Coronary artery (tissue), 2 donors: ENCODE measurements at regions not wholly inside any gene's neighbourhood (a gene's known extent, or its start where the extent isn't known, plus 50 kb on each side); places are given as distances from the start of the nearest gene placed in this dataset.
"Not testable (repeated sequence)": the region's sequence is repeated elsewhere in the genome, so short reads cannot be mapped to it uniquely, and the experiment has no call there.

ENCODE experiments used
- DNase-seq: peaks from one replicate; pipeline ENCODE4 v3.0.0-alpha.2; 2017; ENCODE audit warnings: low spot score
- H3K27ac ChIP-seq, 2 donors: fragments of 200-600 bp; sonication (generic); one replicate each; pipeline ENCODE4 v1.5.1; 2016 to 2019
- H3K4me3 ChIP-seq: fragments of 200-600 bp; sonication (generic); 2 replicates; pipeline ENCODE4 v1.5.1; 2016; ENCODE audit warnings: mild to moderate bottlenecking, moderate library complexity
- CTCF ChIP-seq: fragments of 200-600 bp; sonication (generic); IDR thresholded peaks from one replicate; pipeline ENCODE4 v1.5.1; 2019; ENCODE audit warnings: antibody characterized with exemption

DNA sequence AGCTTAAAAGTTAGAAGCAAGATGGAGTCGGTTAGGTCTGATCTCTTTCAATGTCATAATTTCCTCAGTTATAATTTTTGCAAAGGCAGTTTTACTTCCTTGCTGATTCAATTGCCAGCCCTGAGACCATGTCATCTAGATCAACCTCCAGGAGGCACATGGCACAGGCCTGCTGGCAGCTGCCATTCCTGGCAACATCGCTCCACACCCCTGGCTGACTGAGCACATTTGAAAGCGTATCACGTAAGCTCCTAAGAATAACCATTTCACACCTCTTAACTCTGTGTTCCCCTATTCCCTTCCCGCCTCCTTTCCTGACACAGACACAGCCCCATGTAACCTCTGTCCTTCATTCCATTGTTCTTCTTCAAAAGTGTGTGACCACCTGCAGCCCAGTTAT, 313.9 kb upstream of the CTNNB1 start:
- TF ChIP-seq CTCF, result no peak
- no peak for DNase-seq
- Histone ChIP-seq H3K4me3 (no peak overlapping the region), H3K27ac (no peak overlapping the region)

GRCh38 chr3:40886660-40887425, 312.5 kb upstream of the CTNNB1 start:
- DNase-seq, result no peak
- no peak overlapping the region for H3K4me3 ChIP-seq
- TF ChIP-seq CTCF, result no peak
- no peak overlapping the region for H3K27ac ChIP-seq

- no peak for DNase-seq
- Histone ChIP-seq H3K4me3 (no peak overlapping the region), H3K27ac (no peak overlapping the region)
- TF ChIP-seq CTCF, result no peak
These were observed 308.1 kb upstream of the CTNNB1 start for GRCh38 chr3:40891186-40891585.

GRCh38 chr3:40895109-40895508, 304.2 kb upstream of the CTNNB1 start:
- DNase-seq, result no peak
- no peak for TF ChIP-seq CTCF
- H3K4me3 ChIP-seq, result no peak overlapping the region
- no peak overlapping the region for H3K27ac ChIP-seq

GRCh38 chr3:40899286-40899712, 300.0 kb upstream of the CTNNB1 start:
- DNase-seq, result no peak
- Histone ChIP-seq H3K27ac (no peak overlapping the region), H3K4me3 (no peak overlapping the region)
- no peak for TF ChIP-seq CTCF

- DNase-seq, result peak; percentile 8
- Histone ChIP-seq H3K27ac (no peak overlapping the region), H3K4me3 (no peak overlapping the region)
- TF ChIP-seq CTCF, result no peak
These were observed 298.0 kb upstream of the CTNNB1 start for GRCh38 chr3:40901298-40901697.

DNA sequence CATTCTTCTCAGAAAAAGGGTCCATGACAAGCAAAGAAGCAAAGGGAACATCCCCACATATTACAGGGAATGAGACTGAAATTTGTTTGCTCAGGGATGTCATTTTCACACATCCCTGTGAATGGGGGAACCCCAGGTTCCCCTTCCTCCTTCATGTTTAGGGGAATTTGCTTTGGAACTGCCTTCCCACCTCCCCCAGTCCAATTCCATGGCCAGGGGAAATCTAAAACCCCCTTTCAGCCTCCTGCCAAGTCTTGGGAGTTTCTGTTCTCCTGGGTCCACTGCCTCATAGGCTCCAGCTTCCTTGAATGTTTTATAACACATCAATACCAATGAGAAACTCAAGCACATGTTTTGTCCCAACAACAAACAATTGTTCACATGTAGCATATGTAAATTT, 297.5 kb upstream of the CTNNB1 start:
- DNase-seq, result peak; percentile 8
- no peak for TF ChIP-seq CTCF
- H3K4me3 ChIP-seq, result no peak overlapping the region
- no peak overlapping the region for H3K27ac ChIP-seq

DNA sequence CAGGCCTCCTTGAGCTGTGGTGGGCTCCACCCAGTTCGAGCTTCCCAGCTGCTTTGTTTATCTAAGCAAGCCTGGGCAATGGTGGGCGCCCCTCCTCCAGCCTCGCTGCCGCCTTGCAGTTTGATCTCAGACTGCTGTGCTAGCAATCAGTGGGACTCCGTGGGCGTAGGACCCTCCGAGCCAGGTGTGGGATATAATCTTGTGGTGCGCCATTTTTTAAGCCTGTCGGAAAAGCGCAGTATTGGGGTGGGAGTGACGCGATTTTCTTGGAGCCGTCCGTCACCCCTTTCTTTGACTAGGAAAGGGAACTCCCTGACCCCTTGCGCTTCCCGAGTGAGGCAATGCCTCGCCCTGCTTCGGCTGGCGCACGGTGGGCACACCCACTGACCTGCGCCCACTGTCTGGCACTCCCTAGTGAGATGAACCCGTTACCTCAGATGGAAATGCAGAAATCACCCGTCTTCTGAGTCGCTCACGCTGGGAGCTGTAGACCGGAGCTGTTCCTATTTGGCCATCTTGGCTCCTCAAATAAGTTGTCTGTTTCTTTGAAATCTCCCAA, 291.3 kb upstream of the CTNNB1 start:
- DNase-seq, result peak; percentile 24
- H3K4me3 ChIP-seq, H3K27ac ChIP-seq: not testable (repeated sequence)
